SK-N-SH treated with all-trans-retinoic acid at 6 μM for 48 hours (cell line): ENCODE measurements at regions not wholly inside any gene's neighbourhood (a gene's known extent, or its start where the extent isn't known, plus 50 kb on each side); places are given as distances from the start of the nearest gene placed in this dataset.

Experiments
- ISL1 ChIP-seq: fragments of 250-450 bp; sonication (Bioruptor Pico); IDR thresholded peaks from 2 replicates; pipeline ENCODE4 v2.1.2; 2022; ENCODE audit warnings: mild to moderate bottlenecking, moderate library complexity
- PPARA ChIP-seq: fragments of 250-450 bp; sonication (Bioruptor Pico); IDR thresholded peaks from 2 replicates; pipeline ENCODE4 v1.5.0; 2020; ENCODE audit warnings: mild to moderate bottlenecking, borderline replicate concordance
- SNAI2 ChIP-seq: fragments of 250-450 bp; sonication (Bioruptor Pico); IDR thresholded peaks from 2 replicates; pipeline ENCODE4 v1.5.0; 2020; ENCODE audit warnings: mild to moderate bottlenecking, moderate library complexity
- ZC3H10 ChIP-seq: fragments of 250-450 bp; sonication (Bioruptor Pico); IDR thresholded peaks from 2 replicates; pipeline ENCODE4 v1.5.1; 2021; ENCODE audit warnings: mild to moderate bottlenecking, moderate library complexity
- ZFP30 ChIP-seq: fragments of 450-650 bp; formaldehyde crosslinking; IDR thresholded peaks from 2 replicates; pipeline ENCODE4 v1.5.0; 2022; ENCODE audit warnings: mild to moderate bottlenecking, moderate library complexity
- ZNF70 ChIP-seq: fragments of 450-650 bp; formaldehyde crosslinking; IDR thresholded peaks from 2 replicates; pipeline ENCODE4 v1.5.0; 2020; ENCODE audit warnings: mild to moderate bottlenecking, moderate library complexity
- ZNF8 ChIP-seq: fragments of 450-650 bp; formaldehyde crosslinking; IDR thresholded peaks from 2 replicates; pipeline ENCODE4 v1.5.0; 2020; ENCODE audit warnings: mild to moderate bottlenecking, moderate library complexity
- TF ChIP-seq, protein P1 (sequence below): fragments of 250-450 bp; sonication (Bioruptor Pico); IDR thresholded peaks from 2 replicates; pipeline ENCODE4 v1.8.0; 2021; ENCODE audit warnings: low read depth, mild to moderate bottlenecking, moderate library complexity, borderline replicate concordance
- TF ChIP-seq, protein P2 (sequence below): fragments of 250-450 bp; sonication (Bioruptor Pico); IDR thresholded peaks from 2 replicates; pipeline ENCODE4 v1.8.0; 2020; ENCODE audit warnings: mild to moderate bottlenecking, moderate library complexity, borderline replicate concordance
- TF ChIP-seq, protein P3 (sequence below): fragments of 250-450 bp; sonication (Bioruptor Pico); IDR thresholded peaks from 2 replicates; pipeline ENCODE4 v1.5.0; 2020; ENCODE audit warnings: mild to moderate bottlenecking, moderate library complexity

DNA sequence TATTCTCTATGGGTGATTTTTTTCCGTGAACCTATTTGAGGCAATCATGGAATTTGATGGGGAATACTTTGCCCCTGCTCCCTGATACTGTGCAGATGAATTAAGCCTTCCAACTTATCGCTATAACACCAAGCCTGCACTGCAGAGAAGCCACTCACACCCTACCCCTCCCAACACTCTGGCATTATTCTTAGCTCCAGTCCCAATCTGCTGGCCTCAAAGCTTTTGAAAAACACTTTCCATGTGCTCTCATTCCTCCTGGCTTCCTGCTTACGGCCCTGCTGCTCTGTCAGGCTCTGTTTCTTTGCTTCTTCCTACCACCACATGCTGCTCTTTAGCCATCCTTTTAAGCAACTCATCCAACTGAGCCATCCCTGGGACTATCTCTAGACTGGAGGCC lies 327.8 kb upstream of the SLCO3A1 start:
- TF ChIP-seq, protein P1, sequence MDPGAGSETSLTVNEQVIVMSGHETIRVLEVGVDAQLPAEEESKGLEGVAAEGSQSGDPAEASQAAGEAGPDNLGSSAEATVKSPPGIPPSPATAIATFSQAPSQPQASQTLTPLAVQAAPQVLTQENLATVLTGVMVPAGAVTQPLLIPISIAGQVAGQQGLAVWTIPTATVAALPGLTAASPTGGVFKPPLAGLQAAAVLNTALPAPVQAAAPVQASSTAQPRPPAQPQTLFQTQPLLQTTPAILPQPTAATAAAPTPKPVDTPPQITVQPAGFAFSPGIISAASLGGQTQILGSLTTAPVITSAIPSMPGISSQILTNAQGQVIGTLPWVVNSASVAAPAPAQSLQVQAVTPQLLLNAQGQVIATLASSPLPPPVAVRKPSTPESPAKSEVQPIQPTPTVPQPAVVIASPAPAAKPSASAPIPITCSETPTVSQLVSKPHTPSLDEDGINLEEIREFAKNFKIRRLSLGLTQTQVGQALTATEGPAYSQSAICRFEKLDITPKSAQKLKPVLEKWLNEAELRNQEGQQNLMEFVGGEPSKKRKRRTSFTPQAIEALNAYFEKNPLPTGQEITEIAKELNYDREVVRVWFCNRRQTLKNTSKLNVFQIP (CRISPR knock-in tag) = no peak
- TF ChIP-seq, protein P2, sequence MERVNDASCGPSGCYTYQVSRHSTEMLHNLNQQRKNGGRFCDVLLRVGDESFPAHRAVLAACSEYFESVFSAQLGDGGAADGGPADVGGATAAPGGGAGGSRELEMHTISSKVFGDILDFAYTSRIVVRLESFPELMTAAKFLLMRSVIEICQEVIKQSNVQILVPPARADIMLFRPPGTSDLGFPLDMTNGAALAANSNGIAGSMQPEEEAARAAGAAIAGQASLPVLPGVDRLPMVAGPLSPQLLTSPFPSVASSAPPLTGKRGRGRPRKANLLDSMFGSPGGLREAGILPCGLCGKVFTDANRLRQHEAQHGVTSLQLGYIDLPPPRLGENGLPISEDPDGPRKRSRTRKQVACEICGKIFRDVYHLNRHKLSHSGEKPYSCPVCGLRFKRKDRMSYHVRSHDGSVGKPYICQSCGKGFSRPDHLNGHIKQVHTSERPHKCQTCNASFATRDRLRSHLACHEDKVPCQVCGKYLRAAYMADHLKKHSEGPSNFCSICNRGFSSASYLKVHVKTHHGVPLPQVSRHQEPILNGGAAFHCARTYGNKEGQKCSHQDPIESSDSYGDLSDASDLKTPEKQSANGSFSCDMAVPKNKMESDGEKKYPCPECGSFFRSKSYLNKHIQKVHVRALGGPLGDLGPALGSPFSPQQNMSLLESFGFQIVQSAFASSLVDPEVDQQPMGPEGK (CRISPR knock-in tag) = no peak
- TF ChIP-seq SNAI2 (no peak), ZNF70 (CRISPR knock-in tag) (no peak), ZNF8 (CRISPR knock-in tag) (no peak), ISL1 (CRISPR knock-in tag) (no peak), ZFP30 (no peak), ZC3H10 (no peak), PPARA (CRISPR knock-in tag) (no peak)
- TF ChIP-seq, protein P3, sequence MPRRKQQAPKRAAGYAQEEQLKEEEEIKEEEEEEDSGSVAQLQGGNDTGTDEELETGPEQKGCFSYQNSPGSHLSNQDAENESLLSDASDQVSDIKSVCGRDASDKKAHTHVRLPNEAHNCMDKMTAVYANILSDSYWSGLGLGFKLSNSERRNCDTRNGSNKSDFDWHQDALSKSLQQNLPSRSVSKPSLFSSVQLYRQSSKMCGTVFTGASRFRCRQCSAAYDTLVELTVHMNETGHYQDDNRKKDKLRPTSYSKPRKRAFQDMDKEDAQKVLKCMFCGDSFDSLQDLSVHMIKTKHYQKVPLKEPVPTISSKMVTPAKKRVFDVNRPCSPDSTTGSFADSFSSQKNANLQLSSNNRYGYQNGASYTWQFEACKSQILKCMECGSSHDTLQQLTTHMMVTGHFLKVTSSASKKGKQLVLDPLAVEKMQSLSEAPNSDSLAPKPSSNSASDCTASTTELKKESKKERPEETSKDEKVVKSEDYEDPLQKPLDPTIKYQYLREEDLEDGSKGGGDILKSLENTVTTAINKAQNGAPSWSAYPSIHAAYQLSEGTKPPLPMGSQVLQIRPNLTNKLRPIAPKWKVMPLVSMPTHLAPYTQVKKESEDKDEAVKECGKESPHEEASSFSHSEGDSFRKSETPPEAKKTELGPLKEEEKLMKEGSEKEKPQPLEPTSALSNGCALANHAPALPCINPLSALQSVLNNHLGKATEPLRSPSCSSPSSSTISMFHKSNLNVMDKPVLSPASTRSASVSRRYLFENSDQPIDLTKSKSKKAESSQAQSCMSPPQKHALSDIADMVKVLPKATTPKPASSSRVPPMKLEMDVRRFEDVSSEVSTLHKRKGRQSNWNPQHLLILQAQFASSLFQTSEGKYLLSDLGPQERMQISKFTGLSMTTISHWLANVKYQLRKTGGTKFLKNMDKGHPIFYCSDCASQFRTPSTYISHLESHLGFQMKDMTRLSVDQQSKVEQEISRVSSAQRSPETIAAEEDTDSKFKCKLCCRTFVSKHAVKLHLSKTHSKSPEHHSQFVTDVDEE = no peak
